MM.1S (cell line): ENCODE measurements at regions not wholly inside any gene's neighbourhood (a gene's known extent, or its start where the extent isn't known, plus 50 kb on each side); places are given as distances from the start of the nearest gene placed in this dataset.

Source experiments
- DNase-seq: peaks from one replicate; pipeline ENCODE4 v3.0.0-alpha.2; 2015
- H2AFZ ChIP-seq: fragments of 300-600 bp; sonication (generic); 2 replicates; pipeline ENCODE4 v1.6.0; 2016; ENCODE audit warnings: antibody characterized with exemption, low read length
- H3F3A ChIP-seq: fragments of 300-600 bp; sonication (generic); 2 replicates; pipeline ENCODE4 v1.6.1; 2016; ENCODE audit warnings: mild to moderate bottlenecking, antibody characterized with exemption, low read length, moderate library complexity, mixed read lengths; ENCODE audit not compliant: insufficient read depth
- H3K27ac ChIP-seq: fragments of 300-600 bp; sonication (generic); 2 replicates; pipeline ENCODE4 v1.5.1; 2016; ENCODE audit warnings: mild to moderate bottlenecking, low read length
- H3K27me3 ChIP-seq: fragments of 300-600 bp; sonication (generic); replicated peaks from 2 replicates; pipeline ENCODE4 v1.6.0; 2016; ENCODE audit warnings: low read length; ENCODE audit not compliant: insufficient read depth
- H3K36me3 ChIP-seq: fragments of 300-600 bp; sonication (generic); replicated peaks from 2 replicates; pipeline ENCODE4 v1.6.1; 2016; ENCODE audit warnings: mild to moderate bottlenecking, low read length, mixed read lengths; ENCODE audit not compliant: insufficient read depth
- H3K4me1 ChIP-seq: fragments of 300-600 bp; sonication (generic); 2 replicates; pipeline ENCODE4 v1.6.1; 2016; ENCODE audit warnings: low read length, mixed read lengths
- H3K4me2 ChIP-seq: fragments of 300-600 bp; sonication (generic); 2 replicates; pipeline ENCODE4 v1.6.0; 2016; ENCODE audit warnings: low read depth, low read length
- H3K4me3 ChIP-seq: fragments of 300-600 bp; sonication (generic); 2 replicates; pipeline ENCODE4 v1.5.1; 2016; ENCODE audit warnings: low read length, mixed read lengths
- H3K79me2 ChIP-seq: fragments of 300-600 bp; sonication (generic); 2 replicates; pipeline ENCODE4 v1.6.1; 2016; ENCODE audit warnings: mixed run types, low read length, mixed read lengths
- H3K9ac ChIP-seq: fragments of 300-600 bp; sonication (generic); 2 replicates; pipeline ENCODE4 v1.6.1; 2016; ENCODE audit warnings: low read length, mixed read lengths
- H3K9me2 ChIP-seq: fragments of 300-600 bp; sonication (generic); replicated peaks from 2 replicates; pipeline ENCODE4 v1.6.1; 2016; ENCODE audit warnings: mild to moderate bottlenecking, low read length, mixed read lengths; ENCODE audit not compliant: insufficient read depth
- H3K9me3 ChIP-seq: fragments of 300-600 bp; sonication (generic); replicated peaks from 2 replicates; pipeline ENCODE4 v1.6.1; 2016; ENCODE audit warnings: mild to moderate bottlenecking, low read length, mixed read lengths; ENCODE audit not compliant: insufficient read depth
- H4K20me1 ChIP-seq: fragments of 300-600 bp; sonication (generic); 2 replicates; pipeline ENCODE4 v1.6.1; 2016; ENCODE audit warnings: mild to moderate bottlenecking, low read length, moderate library complexity, mixed read lengths; ENCODE audit not compliant: insufficient read depth
- CTCF ChIP-seq: fragments of 300-600 bp; sonication (generic); IDR thresholded peaks from 2 replicates; pipeline ENCODE4 v1.5.1; 2016; ENCODE audit warnings: antibody characterized with exemption, low read length, mixed read lengths
- EZH2 ChIP-seq: fragments of 300-600 bp; sonication (generic); optimal IDR thresholded peaks from 2 replicates; pipeline ENCODE3; 2017; ENCODE audit warnings: low read depth, mild to moderate bottlenecking, antibody characterized with exemption, low read length, mixed read lengths
- EZH2phosphoT487 ChIP-seq: fragments of 300-600 bp; sonication (generic); IDR thresholded peaks from 2 replicates; pipeline ENCODE4 v1.6.1; 2018; ENCODE audit warnings: antibody characterized with exemption, low read length

GRCh38 chr18:38810789-38811188 lies 1245.2 kb upstream of the CELF4 start:
- Histone ChIP-seq H3K4me1 (no peaks in the 10 kb centered on the region), H3K36me3 (no peaks in the 10 kb centered on the region), H3K4me3 (no peak overlapping the region), H3K4me2 (no peak overlapping the region), H3K9ac (no peak overlapping the region), H2AFZ (no peak overlapping the region), H3K9me3 (no peaks in the 10 kb centered on the region), H4K20me1 (no peaks in the 10 kb centered on the region), H3K9me2 (no peaks in the 10 kb centered on the region), H3K27ac (no peak overlapping the region), H3K79me2 (no peaks in the 10 kb centered on the region), H3F3A (no peaks in the 10 kb centered on the region), H3K27me3 (no peaks in the 10 kb centered on the region)
- no peak for DNase-seq
- no peak for TF ChIP-seq EZH2phosphoT487
- TF ChIP-seq EZH2 = no peak
- TF ChIP-seq CTCF = no peak

GRCh38 chr18:38807915-38808314 lies 1242.3 kb upstream of the CELF4 start:
- H3F3A ChIP-seq = no peaks in the 10 kb centered on the region
- no peak overlapping the region for H2AFZ ChIP-seq
- no peaks in the 10 kb centered on the region for H3K4me1 ChIP-seq

GRCh38 chr18:38805256-38805655 lies 1239.7 kb upstream of the CELF4 start:
- H3K4me3 ChIP-seq = no peak overlapping the region
- H3K27me3 ChIP-seq = no peaks in the 10 kb centered on the region
- no peak overlapping the region for H2AFZ ChIP-seq
- no peaks in the 10 kb centered on the region for H3K9me3 ChIP-seq
- H3K4me1 ChIP-seq = no peaks in the 10 kb centered on the region
- no peaks in the 10 kb centered on the region for H3K79me2 ChIP-seq
- TF ChIP-seq CTCF (no peak), EZH2phosphoT487 (no peak), EZH2 (no peak)
- H3K36me3 ChIP-seq = no peaks in the 10 kb centered on the region
- H3K27ac ChIP-seq = no peak overlapping the region
- H3K9ac ChIP-seq = no peak overlapping the region
- no peaks in the 10 kb centered on the region for H3F3A ChIP-seq
- no peak for DNase-seq
- H3K9me2 ChIP-seq = no peaks in the 10 kb centered on the region
- no peaks in the 10 kb centered on the region for H4K20me1 ChIP-seq
- H3K4me2 ChIP-seq = no peak overlapping the region

More at GRCh38 chr18:38807915-38808314, 1242.3 kb upstream of the CELF4 start:
- Histone ChIP-seq H3K9me2 (no peaks in the 10 kb centered on the region), H3K9ac (no peak overlapping the region), H3K79me2 (no peaks in the 10 kb centered on the region), H3K36me3 (no peaks in the 10 kb centered on the region), H3K4me3 (no peak overlapping the region), H4K20me1 (no peaks in the 10 kb centered on the region), H3K27me3 (no peaks in the 10 kb centered on the region), H3K9me3 (no peaks in the 10 kb centered on the region), H3K27ac (no peak overlapping the region), H3K4me2 (no peak overlapping the region)
- no peak for DNase-seq
- TF ChIP-seq CTCF (no peak), EZH2phosphoT487 (no peak), EZH2 (no peak)
